DND-41 (cell line): ENCODE measurements at regions not wholly inside any gene's neighbourhood (a gene's known extent, or its start where the extent isn't known, plus 50 kb on each side); places are given as distances from the start of the nearest gene placed in this dataset.

Source experiments
- ATAC-seq: fragments of 200-7000 bp; cut with Tn5 transposase; 3 replicates; pipeline ENCODE4 v1.9.1; 2021; ENCODE audit warnings: low read depth; ENCODE audit not compliant: insufficient read depth
- DNase-seq: peaks from one replicate; pipeline ENCODE4 v3.0.0-alpha.2; 2020
- H2AFZ ChIP-seq: 2 replicates; pipeline ENCODE4 v1.6.0; 2012; ENCODE audit warnings: low read depth, low read length
- H3K27ac ChIP-seq: 2 replicates; pipeline ENCODE4 v1.5.1; 2012; ENCODE audit warnings: low read length, inconsistent platforms
- H3K27me3 ChIP-seq: fragments of 200-600 bp; sonication (generic); 2 replicates; pipeline ENCODE4 v1.6.0; 2012; ENCODE audit warnings: low read length, mild to moderate bottlenecking, inconsistent platforms; ENCODE audit not compliant: insufficient read depth, poor library complexity
- H3K36me3 ChIP-seq: 2 replicates; pipeline ENCODE4 v1.5.1; 2012; ENCODE audit warnings: low read length, inconsistent platforms; ENCODE audit not compliant: insufficient read depth
- H3K4me1 ChIP-seq: 2 replicates; pipeline ENCODE4 v1.5.1; 2012; ENCODE audit warnings: mild to moderate bottlenecking, low read length; ENCODE audit not compliant: insufficient read depth
- H3K4me2 ChIP-seq: 2 replicates; pipeline ENCODE4 v1.6.0; 2012; ENCODE audit warnings: mild to moderate bottlenecking, moderate library complexity, low read length, inconsistent platforms; ENCODE audit not compliant: insufficient read depth
- H3K4me3 ChIP-seq, 2 experiments: fragments of 200-600 bp in 1 of 2; shearing (Covaris generic) in 1 of 2; 2 replicates each; pipeline ENCODE4 v1.5.1; 2012 to 2016; ENCODE audit warnings: inconsistent platforms in 2 of 2, low read length in 2 of 2, mild to moderate bottlenecking in 2 of 2, low read depth in 1 of 2, moderate library complexity in 1 of 2
- H3K79me2 ChIP-seq: 2 replicates; pipeline ENCODE4 v1.6.0; 2012; ENCODE audit warnings: low read length, inconsistent platforms; ENCODE audit not compliant: insufficient read depth
- H3K9ac ChIP-seq: 2 replicates; pipeline ENCODE4 v1.6.0; 2012; ENCODE audit warnings: low read depth, mild to moderate bottlenecking, inconsistent platforms, low read length, moderate library complexity
- H3K9me3 ChIP-seq: 2 replicates; pipeline ENCODE4 v1.5.1; 2012; ENCODE audit warnings: low read length, moderate library complexity, mild to moderate bottlenecking, inconsistent platforms; ENCODE audit not compliant: insufficient read depth, severe bottlenecking
- H4K20me1 ChIP-seq: 2 replicates; pipeline ENCODE4 v1.6.0; 2012; ENCODE audit warnings: low read length; ENCODE audit not compliant: insufficient read depth
- EZH2 ChIP-seq: IDR thresholded peaks from 3 replicates; pipeline ENCODE4 v1.6.1; 2012; ENCODE audit warnings: borderline replicate concordance, low read depth, mild to moderate bottlenecking, moderate library complexity, low read length, inconsistent platforms; ENCODE audit not compliant: severe bottlenecking
- TF ChIP-seq, protein P1 (sequence below): IDR thresholded peaks from 2 replicates; pipeline ENCODE4 v1.5.1; 2012; ENCODE audit warnings: borderline replicate concordance, low read length, moderate library complexity, mild to moderate bottlenecking; ENCODE audit not compliant: poor library complexity, severe bottlenecking; ENCODE audit errors: extremely low read depth

- DNase-seq (no peak), ATAC-seq (no peak)
- no peaks in the 10 kb centered on the region for H3K79me2 ChIP-seq
Measured at GRCh38 chr9:95587021-95587964, 70.5 kb upstream of the PTCH1 start.

GRCh38 chr9:95586326-95586725 is 69.6 kb upstream of the PTCH1 start:
- no peak overlapping the region for H2AFZ ChIP-seq
- ATAC-seq (no peak), DNase-seq (no peak)
- H3K4me1 ChIP-seq = no peaks in the 10 kb centered on the region
- H3K27me3 ChIP-seq = no peaks in the 10 kb centered on the region
- H3K4me3 ChIP-seq = no peak overlapping the region
- no peaks in the 10 kb centered on the region for H3K9me3 ChIP-seq
- no peak overlapping the region for H3K9ac ChIP-seq
- TF ChIP-seq EZH2 = no peak
- TF ChIP-seq, protein P1, sequence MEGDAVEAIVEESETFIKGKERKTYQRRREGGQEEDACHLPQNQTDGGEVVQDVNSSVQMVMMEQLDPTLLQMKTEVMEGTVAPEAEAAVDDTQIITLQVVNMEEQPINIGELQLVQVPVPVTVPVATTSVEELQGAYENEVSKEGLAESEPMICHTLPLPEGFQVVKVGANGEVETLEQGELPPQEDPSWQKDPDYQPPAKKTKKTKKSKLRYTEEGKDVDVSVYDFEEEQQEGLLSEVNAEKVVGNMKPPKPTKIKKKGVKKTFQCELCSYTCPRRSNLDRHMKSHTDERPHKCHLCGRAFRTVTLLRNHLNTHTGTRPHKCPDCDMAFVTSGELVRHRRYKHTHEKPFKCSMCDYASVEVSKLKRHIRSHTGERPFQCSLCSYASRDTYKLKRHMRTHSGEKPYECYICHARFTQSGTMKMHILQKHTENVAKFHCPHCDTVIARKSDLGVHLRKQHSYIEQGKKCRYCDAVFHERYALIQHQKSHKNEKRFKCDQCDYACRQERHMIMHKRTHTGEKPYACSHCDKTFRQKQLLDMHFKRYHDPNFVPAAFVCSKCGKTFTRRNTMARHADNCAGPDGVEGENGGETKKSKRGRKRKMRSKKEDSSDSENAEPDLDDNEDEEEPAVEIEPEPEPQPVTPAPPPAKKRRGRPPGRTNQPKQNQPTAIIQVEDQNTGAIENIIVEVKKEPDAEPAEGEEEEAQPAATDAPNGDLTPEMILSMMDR = no peak
- no peak overlapping the region for H3K27ac ChIP-seq
- H3K79me2 ChIP-seq = no peaks in the 10 kb centered on the region
- no peaks in the 10 kb centered on the region for H3K36me3 ChIP-seq
- no peaks in the 10 kb centered on the region for H4K20me1 ChIP-seq
- H3K4me2 ChIP-seq = no peak overlapping the region

More at GRCh38 chr9:95587021-95587964, 70.5 kb upstream of the PTCH1 start:
- Histone ChIP-seq H3K4me3 (no peak overlapping the region), H3K27me3 (no peaks in the 10 kb centered on the region), H3K36me3 (no peaks in the 10 kb centered on the region), H3K9me3 (no peaks in the 10 kb centered on the region), H4K20me1 (no peaks in the 10 kb centered on the region), H3K4me2 (no peak overlapping the region), H3K4me1 (no peaks in the 10 kb centered on the region), H3K27ac (no peak overlapping the region), H2AFZ (no peak overlapping the region), H3K9ac (no peak overlapping the region)
- TF ChIP-seq EZH2 = no peak
- TF ChIP-seq, protein P1 = no peak

DNA sequence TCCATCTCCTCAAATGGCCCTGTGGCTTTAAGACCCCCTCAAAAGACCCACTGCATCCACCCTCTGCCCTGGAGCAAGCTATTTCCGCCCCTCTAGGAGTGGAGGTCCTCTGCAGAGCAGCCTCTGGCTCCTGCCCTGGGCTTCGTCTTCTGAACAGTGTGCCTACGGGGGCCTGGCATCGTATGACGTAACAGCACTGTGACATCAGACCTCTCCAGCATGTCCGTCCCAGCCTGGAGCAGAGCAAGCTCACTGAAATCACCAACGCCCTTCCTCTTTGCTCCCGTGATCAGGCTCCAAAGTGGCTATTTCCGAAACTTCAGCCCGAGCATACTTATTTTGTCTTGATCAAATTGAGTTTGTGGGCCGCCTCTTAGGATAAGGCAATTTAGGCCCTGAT is 69.1 kb upstream of the PTCH1 start:
- TF ChIP-seq EZH2 = no peak
- TF ChIP-seq, protein P1 = no peak
- H3K27me3 ChIP-seq = no peaks in the 10 kb centered on the region
- no peak overlapping the region for H3K27ac ChIP-seq
- no peak overlapping the region for H2AFZ ChIP-seq
- no peak for ATAC-seq
- no peaks in the 10 kb centered on the region for H3K79me2 ChIP-seq
- H4K20me1 ChIP-seq = no peaks in the 10 kb centered on the region
- H3K4me1 ChIP-seq = no peaks in the 10 kb centered on the region
- no peak overlapping the region for H3K9ac ChIP-seq
- H3K4me2 ChIP-seq = no peak overlapping the region
- no peak for DNase-seq
- no peak overlapping the region for H3K4me3 ChIP-seq
- H3K9me3 ChIP-seq = no peaks in the 10 kb centered on the region
- no peaks in the 10 kb centered on the region for H3K36me3 ChIP-seq
